Fibroblast of lung (primary cell): ENCODE measurements at regions not wholly inside any gene's neighbourhood (a gene's known extent, or its start where the extent isn't known, plus 50 kb on each side); places are given as distances from the start of the nearest gene placed in this dataset.

Source experiments
- DNase-seq, 2 donors: peaks; one replicate each; pipeline versions ENCODE4 v3.0.0 to v3.0.0-alpha.2; 2010; ENCODE audit warnings: low read depth in 2 of 2
- H2AFZ ChIP-seq: 2 replicates; pipeline ENCODE4 v1.5.1; 2012; ENCODE audit warnings: low read length, control low read depth, inconsistent platforms
- H3K27ac ChIP-seq: 2 replicates; pipeline ENCODE4 v1.5.1; 2011; ENCODE audit warnings: low read length, control low read depth; ENCODE audit not compliant: insufficient read depth
- H3K27me3 ChIP-seq: 2 replicates; pipeline ENCODE4 v1.5.1; 2011; ENCODE audit warnings: mild to moderate bottlenecking, low read length; ENCODE audit not compliant: control insufficient read depth, insufficient read depth
- H3K36me3 ChIP-seq: 2 replicates; pipeline ENCODE4 v1.5.1; 2011; ENCODE audit warnings: low read length; ENCODE audit not compliant: control insufficient read depth, insufficient read depth
- H3K4me1 ChIP-seq: 2 replicates; pipeline ENCODE4 v1.5.1; 2011; ENCODE audit warnings: low read length; ENCODE audit not compliant: control insufficient read depth, insufficient read depth; ENCODE audit errors: extremely low read depth
- H3K4me2 ChIP-seq: 2 replicates; pipeline ENCODE4 v1.5.1; 2011; ENCODE audit warnings: low read length, control low read depth; ENCODE audit not compliant: insufficient read depth; ENCODE audit errors: extremely low read depth
- H3K4me3 ChIP-seq, 4 experiments: fragments of 200-600 bp in 1 of 4; sonication (generic) in 1 of 4; replicated peaks in 1 of 4; 2 replicates each; pipeline ENCODE4 v1.5.1; 2011 to 2016; ENCODE audit warnings: low read length in 4 of 4, low read depth in 3 of 4, mild to moderate bottlenecking in 3 of 4, control low read depth in 2 of 4, inconsistent platforms in 1 of 4, mixed read lengths in 1 of 4; ENCODE audit not compliant: insufficient read depth in 1 of 4; ENCODE audit errors: control extremely low read depth in 1 of 4
- H3K79me2 ChIP-seq: 2 replicates; pipeline ENCODE4 v1.5.1; 2012; ENCODE audit warnings: mild to moderate bottlenecking, low read length, inconsistent platforms; ENCODE audit not compliant: control insufficient read depth, insufficient read depth
- H3K9ac ChIP-seq: 2 replicates; pipeline ENCODE4 v1.5.1; 2011; ENCODE audit warnings: mild to moderate bottlenecking, low read length, control low read depth; ENCODE audit not compliant: insufficient read depth
- H3K9me3 ChIP-seq: 2 replicates; pipeline ENCODE4 v1.5.1; 2012; ENCODE audit warnings: low read depth, low read length; ENCODE audit not compliant: control insufficient read depth, insufficient read depth
- H4K20me1 ChIP-seq: 2 replicates; pipeline ENCODE4 v1.5.1; 2011; ENCODE audit warnings: low read length; ENCODE audit not compliant: control insufficient read depth, insufficient read depth; ENCODE audit errors: extremely low read depth
- CTCF ChIP-seq, 2 donors: IDR thresholded peaks in 1 of 2; conservative IDR thresholded peaks in 1 of 2; 1 replicate in 1 of 2; 2 replicates in 1 of 2; pipeline ENCODE4 v1.5.1; 2011 to 2012; ENCODE audit warnings: low read length in 2 of 2, control low read depth in 1 of 2, inconsistent platforms in 1 of 2, low read depth in 1 of 2, mild to moderate bottlenecking in 1 of 2
- EZH2 ChIP-seq: IDR thresholded peaks from 2 replicates; pipeline ENCODE4 v1.5.1; 2012; ENCODE audit warnings: low read length, control low read depth, mild to moderate bottlenecking; ENCODE audit errors: missing control alignments

DNA sequence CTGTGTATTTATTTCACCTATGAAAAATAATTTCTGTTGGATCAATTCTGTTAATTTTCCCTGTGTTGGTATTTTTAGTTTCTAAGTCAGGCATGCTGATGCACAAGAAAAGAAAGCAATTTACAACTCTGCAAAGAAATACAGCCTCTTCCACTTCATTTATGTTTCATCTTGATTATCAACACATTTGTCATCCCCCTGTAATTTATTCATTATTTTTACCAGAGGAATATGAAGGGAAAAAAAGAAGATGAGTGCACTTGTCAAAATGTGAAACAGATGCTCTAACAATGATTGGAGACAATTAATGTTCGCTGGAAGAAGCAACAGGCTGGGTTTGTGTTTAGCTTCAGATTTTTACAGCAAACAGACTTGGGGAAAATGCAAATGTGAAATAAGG lies 958.5 kb upstream of the SEL1L start:
- Histone ChIP-seq H2AFZ (no peak overlapping the region), H3K79me2 (no peaks in the 10 kb centered on the region), H4K20me1 (no peaks in the 10 kb centered on the region), H3K4me3 (no peak overlapping the region), H3K27me3 (no peaks in the 10 kb centered on the region), H3K9ac (no peak overlapping the region), H3K9me3 (no peaks in the 10 kb centered on the region), H3K27ac (no peak overlapping the region), H3K4me2 (no peak overlapping the region), H3K36me3 (no peaks in the 10 kb centered on the region), H3K4me1 (no peaks in the 10 kb centered on the region)
- no peak for DNase-seq
- TF ChIP-seq EZH2, result no peak
- TF ChIP-seq CTCF (conservative IDR thresholded peaks at IDR 0.05 in 1 of 2, IDR thresholded peaks at IDR 0.05 in 1 of 2; ENCODE audit: low read depth in 1 of 2, low read length in 2 of 2), result no peak

GRCh38 chr14:82500222-82500621 lies 966.6 kb upstream of the SEL1L start:
- H3K9me3 ChIP-seq, result no peaks in the 10 kb centered on the region
- TF ChIP-seq CTCF (conservative IDR thresholded peaks at IDR 0.05 in 1 of 2, IDR thresholded peaks at IDR 0.05 in 1 of 2; ENCODE audit: low read depth in 1 of 2, low read length in 2 of 2), result no peak
- TF ChIP-seq EZH2, result no peak
- H3K9ac ChIP-seq, result no peak overlapping the region
- no peaks in the 10 kb centered on the region for H3K27me3 ChIP-seq
- no peaks in the 10 kb centered on the region for H3K36me3 ChIP-seq
- H3K4me3 ChIP-seq, result no peak overlapping the region
- no peak overlapping the region for H3K27ac ChIP-seq
- no peak for DNase-seq
- H3K4me1 ChIP-seq, result no peaks in the 10 kb centered on the region
- no peaks in the 10 kb centered on the region for H3K79me2 ChIP-seq
- no peak overlapping the region for H2AFZ ChIP-seq
- no peak overlapping the region for H3K4me2 ChIP-seq
- no peaks in the 10 kb centered on the region for H4K20me1 ChIP-seq

GRCh38 chr14:82501554-82501953 lies 967.9 kb upstream of the SEL1L start:
- no peak for DNase-seq
- no peak for TF ChIP-seq CTCF (conservative IDR thresholded peaks at IDR 0.05 in 1 of 2, IDR thresholded peaks at IDR 0.05 in 1 of 2; ENCODE audit: low read depth in 1 of 2, low read length in 2 of 2)
- no peak for TF ChIP-seq EZH2

More at GRCh38 chr14:82501554-82501953, 967.9 kb upstream of the SEL1L start:
- Histone ChIP-seq H3K4me1 (no peaks in the 10 kb centered on the region), H3K9me3 (no peaks in the 10 kb centered on the region), H3K4me2 (no peak overlapping the region), H3K27me3 (no peaks in the 10 kb centered on the region), H3K27ac (no peak overlapping the region), H3K79me2 (no peaks in the 10 kb centered on the region), H3K9ac (no peak overlapping the region), H4K20me1 (no peaks in the 10 kb centered on the region), H3K4me3 (no peak overlapping the region), H3K36me3 (no peaks in the 10 kb centered on the region), H2AFZ (no peak overlapping the region)
